Right lobe of liver (tissue), 6 donors: ENCODE measurements at regions not wholly inside any gene's neighbourhood (a gene's known extent, or its start where the extent isn't known, plus 50 kb on each side); places are given as distances from the start of the nearest gene placed in this dataset.
A peak's percentile ranks its signal among the peaks of the same experiment; 100 is the strongest.

ENCODE experiments used
- ATAC-seq, 4 donors: fragments of 200-7000 bp; cut with Tn5 transposase; one replicate each; pipeline ENCODE4 v1.9.1; 2020; ENCODE audit warnings: mild to moderate bottlenecking in 4 of 4, moderate library complexity in 4 of 4
- DNase-seq, 3 donors: peaks; one replicate each; pipeline ENCODE4 v3.0.0-alpha.2; 2020
- H3K27ac ChIP-seq, 3 donors: fragments of 200-600 bp; one replicate each; pipeline ENCODE4 v1.8.0; 2022
- H3K27me3 ChIP-seq, 2 donors: fragments of 200-600 bp; one replicate each; pipeline ENCODE4 v1.8.0; 2022
- H3K36me3 ChIP-seq, 4 donors: fragments of 200-600 bp; sonication (generic) in 1 of 4; one replicate each; pipeline versions ENCODE4 v1.5.1 to v1.8.0; 2017 to 2022; ENCODE audit warnings: control low read depth in 1 of 4
- H3K4me1 ChIP-seq, 4 donors: fragments of 200-600 bp; sonication (generic) in 1 of 4; one replicate each; pipeline versions ENCODE4 v1.5.1 to v1.8.0; 2017 to 2022; ENCODE audit warnings: control low read depth in 1 of 4
- H3K4me3 ChIP-seq, 3 donors: fragments of 200-600 bp; one replicate each; pipeline ENCODE4 v1.8.0; 2022
- H3K9me3 ChIP-seq, 4 donors: fragments of 200-600 bp; sonication (generic) in 1 of 4; one replicate each; pipeline versions ENCODE4 v1.5.1 to v1.8.0; 2017 to 2022; ENCODE audit warnings: control low read depth in 1 of 4
- POLR2A ChIP-seq: fragments of 450-650 bp; IDR thresholded peaks from one replicate; pipeline ENCODE4 v1.6.1; 2017; ENCODE audit warnings: antibody characterized with exemption, mild to moderate bottlenecking
- WGBS: methylation state at CpG from one replicate; pipeline ENCODE4 v1.1.6; 2018; ENCODE audit warnings: low coverage, low lambda C conversion rate; ENCODE audit not compliant: insufficient coverage; ENCODE audit errors: missing lambda C conversion rate; 5-methylcytosine and 5-hydroxymethylcytosine counted together
- intact Hi-C, 2 donors: fragments of 100-400 bp; cut with DNase I; formaldehyde crosslinking; loops; one replicate each; pipeline versions ENCODE4 v1.11.2 to v1.14.1; 2022
- TF ChIP-seq, protein P1 (sequence below), 4 donors: fragments of 200-600 bp in 3 of 4; fragments of 450-650 bp in 1 of 4; IDR thresholded peaks; one replicate each; pipeline versions ENCODE4 v1.5.1 to v1.8.0; 2016 to 2022; ENCODE audit warnings: antibody characterized with exemption in 4 of 4, mild to moderate bottlenecking in 2 of 4
- donor health status: DM: no; HTN: yes; CAD: no.
- donor health status: DM: no; HTN: no; CAD: no.
- donor health status: DM: no; HTN: no; CAD: no.
- donor health status: DM: no; HTN: yes; CAD: no.
- donor health status: DM: no; HTN: yes; CAD: no.

GRCh38 chr19:32223595-32224370 lies 121.6 kb upstream of the ZNF507 start:
- Histone ChIP-seq H3K27ac (no peak overlapping the region), H3K4me3 (no peak overlapping the region), H3K27me3 (peaks cover 0 to 10% of the 10 kb centered on the region in 2 donors), H3K36me3 (no peaks in the 10 kb centered on the region), H3K4me1 (peaks cover 0 to 4% (median 0%) of the 10 kb centered on the region in 4 donors), H3K9me3 (no peaks in the 10 kb centered on the region)
- TF ChIP-seq POLR2A: no peak
- TF ChIP-seq, protein P1, sequence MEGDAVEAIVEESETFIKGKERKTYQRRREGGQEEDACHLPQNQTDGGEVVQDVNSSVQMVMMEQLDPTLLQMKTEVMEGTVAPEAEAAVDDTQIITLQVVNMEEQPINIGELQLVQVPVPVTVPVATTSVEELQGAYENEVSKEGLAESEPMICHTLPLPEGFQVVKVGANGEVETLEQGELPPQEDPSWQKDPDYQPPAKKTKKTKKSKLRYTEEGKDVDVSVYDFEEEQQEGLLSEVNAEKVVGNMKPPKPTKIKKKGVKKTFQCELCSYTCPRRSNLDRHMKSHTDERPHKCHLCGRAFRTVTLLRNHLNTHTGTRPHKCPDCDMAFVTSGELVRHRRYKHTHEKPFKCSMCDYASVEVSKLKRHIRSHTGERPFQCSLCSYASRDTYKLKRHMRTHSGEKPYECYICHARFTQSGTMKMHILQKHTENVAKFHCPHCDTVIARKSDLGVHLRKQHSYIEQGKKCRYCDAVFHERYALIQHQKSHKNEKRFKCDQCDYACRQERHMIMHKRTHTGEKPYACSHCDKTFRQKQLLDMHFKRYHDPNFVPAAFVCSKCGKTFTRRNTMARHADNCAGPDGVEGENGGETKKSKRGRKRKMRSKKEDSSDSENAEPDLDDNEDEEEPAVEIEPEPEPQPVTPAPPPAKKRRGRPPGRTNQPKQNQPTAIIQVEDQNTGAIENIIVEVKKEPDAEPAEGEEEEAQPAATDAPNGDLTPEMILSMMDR (IDR thresholded peaks at IDR 0.05): no peak
- ATAC-seq (peak in 1 of 4 donors; percentile 7), DNase-seq (no peak)
- intact Hi-C loops: loop anchor here (10.0 kb wide), 2 partner anchors 1439 to 1549 kb away; no protein-coding TSS in a partner anchor
- WGBS: 31% methylated on average over 9 of the region's 29 CpGs

GRCh38 chr19:32224371-32225244 lies 120.8 kb upstream of the ZNF507 start:
- intact Hi-C loops: loop anchor here (10.0 kb wide), 2 partner anchors 1440 to 1550 kb away; no protein-coding TSS in a partner anchor

GRCh38 chr19:32227561-32228165 lies 117.7 kb upstream of the ZNF507 start:
- DNase-seq (no peak), ATAC-seq (no peak)
- H3K27ac ChIP-seq: no peak overlapping the region
- 70% methylated on average over 18 of the region's 29 CpGs for WGBS
- peaks cover 0 to 10% of the 10 kb centered on the region in 2 donors for H3K27me3 ChIP-seq
- intact Hi-C loops: loop anchor here (10.0 kb wide), 2 partner anchors 1443 to 1553 kb away; no protein-coding TSS in a partner anchor
- no peak for TF ChIP-seq POLR2A
- TF ChIP-seq, protein P1 (IDR thresholded peaks at IDR 0.05): no peak
- H3K4me1 ChIP-seq: peaks cover 0 to 4% (median 0%) of the 10 kb centered on the region in 4 donors
- no peak overlapping the region for H3K4me3 ChIP-seq
- H3K9me3 ChIP-seq: no peaks in the 10 kb centered on the region
- no peaks in the 10 kb centered on the region for H3K36me3 ChIP-seq

More at GRCh38 chr19:32224371-32225244, 120.8 kb upstream of the ZNF507 start:
- WGBS: 5% methylated on average over 21 of the region's 51 CpGs
- Histone ChIP-seq H3K4me3 (peak overlapping the region in 1 of 3 donors; percentile 24), H3K4me1 (peaks cover 0 to 4% (median 0%) of the 10 kb centered on the region in 4 donors), H3K9me3 (no peaks in the 10 kb centered on the region), H3K27ac (no peak overlapping the region), H3K36me3 (no peaks in the 10 kb centered on the region), H3K27me3 (peaks cover 0 to 10% of the 10 kb centered on the region in 2 donors)
- TF ChIP-seq, protein P1 (IDR thresholded peaks at IDR 0.05): peak; percentile 98 to 100 (median 100)
- TF ChIP-seq POLR2A: no peak
- peak; percentile 97 to 100 (median 98) for ATAC-seq
- peak; percentile 69 to 71 (median 69) for DNase-seq

- no peaks in the 10 kb centered on the region for H3K9me3 ChIP-seq
- 12% methylated on average over 4 of the region's 6 CpGs for WGBS
- H3K27me3 ChIP-seq: peaks cover 0 to 2% of the 10 kb centered on the region in 2 donors
- TF ChIP-seq POLR2A: no peak
- TF ChIP-seq, protein P1 (IDR thresholded peaks at IDR 0.05): no peak
- intact Hi-C loops: no loop called here
- ATAC-seq: no peak
- no peak overlapping the region for H3K4me3 ChIP-seq
- DNase-seq: no peak
- H3K36me3 ChIP-seq: no peaks in the 10 kb centered on the region
- no peaks in the 10 kb centered on the region for H3K4me1 ChIP-seq
- H3K27ac ChIP-seq: no peak overlapping the region
Observed at GRCh38 chr19:32230441-32230840, 115.0 kb upstream of the ZNF507 start.
